HCT116 (cell line): ENCODE measurements at regions not wholly inside any gene's neighbourhood (a gene's known extent, or its start where the extent isn't known, plus 50 kb on each side); places are given as distances from the start of the nearest gene placed in this dataset.

Source experiments
- ATAC-seq: fragments of 200-7000 bp; cut with Tn5 transposase; 2 replicates; pipeline ENCODE4 v1.9.1; 2020; ENCODE audit warnings: mild to moderate bottlenecking, moderate library complexity
- BruUV-seq: library from RNA; stranded (reverse); fragments of 400-500 nt; replicated peaks from 2 replicates; lab custom pipeline; 2021; lab: Mats Ljungman, UMichigan
- CTCF ChIA-PET: fragments of 300-600 bp; sonication (Branson Sonifier 250); formaldehyde crosslinking; loops from one replicate; lab custom pipeline; 2021; ENCODE audit warnings: antibody characterized with exemption; lab: Charles Lee
- POLR2A ChIA-PET: fragments of 300-600, 350-600 bp; sonication (Branson Sonifier 250); formaldehyde crosslinking; loops from one replicate; lab custom pipeline; 2021; ENCODE audit warnings: antibody characterized with exemption; lab: Charles Lee
- RAD21 ChIA-PET, 2 experiments: fragments of 300-600 bp; sonication (Branson Sonifier 250); formaldehyde crosslinking; loops; one replicate each; lab custom pipeline; 2023; ENCODE audit warnings: low total read pairs in 2 of 2; ENCODE audit not compliant: uncharacterized antibody in 2 of 2, unreplicated experiment in 2 of 2, low non-redundant PET in 1 of 2; lab: Charles Lee
- DNase-seq: peaks from one replicate; pipeline ENCODE4 v3.0.0-alpha.2; 2010; ENCODE audit warnings: low read depth, low spot score
- H2AFZ ChIP-seq: fragments of 200-600 bp; shearing (Covaris generic), sonication (generic); 2 replicates; pipeline ENCODE4 v1.6.1; 2017; ENCODE audit warnings: low read depth, mixed run types, mixed read lengths, antibody characterized with exemption, low read length; ENCODE audit not compliant: poor library complexity, severe bottlenecking
- H3K27ac ChIP-seq: 2 replicates; pipeline ENCODE4 v1.5.1; 2012; ENCODE audit warnings: low read depth, low read length
- H3K27me3 ChIP-seq: fragments of 200-600 bp; sonication (generic); 2 replicates; pipeline ENCODE4 v1.6.1; 2016; ENCODE audit warnings: mixed run types, low read length, mixed read lengths; ENCODE audit not compliant: insufficient read depth
- H3K36me3 ChIP-seq, 2 experiments: fragments of 200-500 bp in 1 of 2; fragments of 200-600 bp in 1 of 2; sonication (Bioruptor generic) in 1 of 2; sonication (generic) in 1 of 2; 2 replicates each; pipeline versions ENCODE4 v1.5.1 to v1.6.1; 2014 to 2016; ENCODE audit warnings: low read length in 2 of 2, inconsistent platforms in 1 of 2, mixed read lengths in 1 of 2, mixed run types in 1 of 2; ENCODE audit not compliant: insufficient read depth in 2 of 2, control insufficient read depth in 1 of 2
- H3K4me1 ChIP-seq, 2 experiments: fragments of 200-600 bp in 1 of 2; sonication (generic) in 1 of 2; 2 replicates each; pipeline versions ENCODE4 v1.5.1 to v1.6.1; 2012 to 2017; ENCODE audit warnings: low read length in 2 of 2, inconsistent platforms in 1 of 2, mild to moderate bottlenecking in 1 of 2, mixed read lengths in 1 of 2, mixed run types in 1 of 2, moderate library complexity in 1 of 2; ENCODE audit not compliant: insufficient read depth in 2 of 2, control insufficient read depth in 1 of 2
- H3K4me2 ChIP-seq: fragments of 200-600 bp; sonication (generic); 2 replicates; pipeline ENCODE4 v1.6.1; 2017; ENCODE audit warnings: mixed run types, low read length, mixed read lengths
- H3K4me3 ChIP-seq, 2 experiments: fragments of 200-600 bp in 1 of 2; sonication (generic) in 1 of 2; replicated peaks in 1 of 2; 2 replicates each; pipeline ENCODE4 v1.5.1; 2011 to 2016; ENCODE audit warnings: low read length in 2 of 2, control low read depth in 1 of 2, low read depth in 1 of 2, mild to moderate bottlenecking in 1 of 2, mixed read lengths in 1 of 2, mixed run types in 1 of 2
- H3K79me2 ChIP-seq: fragments of 200-600 bp; sonication (generic); 2 replicates; pipeline ENCODE4 v1.6.1; 2017; ENCODE audit warnings: mild to moderate bottlenecking, mixed run types, low read length, moderate library complexity, mixed read lengths; ENCODE audit not compliant: insufficient read depth
- H3K9ac ChIP-seq: fragments of 200-600 bp; sonication (generic); 2 replicates; pipeline ENCODE4 v1.6.1; 2016; ENCODE audit warnings: low read length, mixed read lengths
- H3K9me2 ChIP-seq: fragments of 200-600 bp; sonication (generic), shearing (Covaris generic); 2 replicates; pipeline ENCODE4 v1.6.1; 2017; ENCODE audit warnings: mixed run types, mild to moderate bottlenecking, moderate library complexity; ENCODE audit not compliant: insufficient read depth
- H3K9me3 ChIP-seq, 2 experiments: fragments of 200-500 bp in 1 of 2; fragments of 200-600 bp in 1 of 2; sonication (Bioruptor generic) in 1 of 2; sonication (generic) in 1 of 2; 2 replicates each; pipeline ENCODE4 v1.6.1; 2014 to 2017; ENCODE audit warnings: low read length in 2 of 2, mixed read lengths in 2 of 2, inconsistent platforms in 1 of 2, low read depth in 1 of 2, mild to moderate bottlenecking in 1 of 2, mixed run types in 1 of 2, moderate library complexity in 1 of 2; ENCODE audit not compliant: control insufficient read depth in 1 of 2, insufficient read depth in 1 of 2
- H4K20me1 ChIP-seq: fragments of 200-600 bp; sonication (generic), shearing (Covaris generic); 2 replicates; pipeline ENCODE4 v1.6.1; 2017; ENCODE audit warnings: mixed run types, mild to moderate bottlenecking, moderate library complexity; ENCODE audit not compliant: insufficient read depth
- EZH2 ChIP-seq: fragments of 200-600 bp; sonication (generic); IDR thresholded peaks from 2 replicates; pipeline ENCODE4 v1.6.1; 2017; ENCODE audit warnings: antibody characterized with exemption, mixed run types
- YY1 ChIP-seq: IDR thresholded peaks from 2 replicates; pipeline ENCODE4 v1.6.1; 2011; ENCODE audit warnings: low read length, low read depth, moderate library complexity, mild to moderate bottlenecking; ENCODE audit not compliant: insufficient replicate concordance; ENCODE audit errors: extremely low read depth
- intact Hi-C: fragments of 100-400 bp; cut with micrococcal nuclease; formaldehyde crosslinking; loops from 2 replicates; pipeline ENCODE4 v1.10.0; 2022
- TF ChIP-seq, protein P1 (sequence below): IDR thresholded peaks from 2 replicates; pipeline ENCODE4 v1.6.1; 2011; ENCODE audit warnings: mild to moderate bottlenecking, low read length, moderate library complexity; ENCODE audit not compliant: insufficient replicate concordance; ENCODE audit errors: extremely low read depth
- TF ChIP-seq, protein P2 (sequence below): IDR thresholded peaks from 2 replicates; pipeline ENCODE4 v1.6.1; 2012; ENCODE audit warnings: low read depth

DNA sequence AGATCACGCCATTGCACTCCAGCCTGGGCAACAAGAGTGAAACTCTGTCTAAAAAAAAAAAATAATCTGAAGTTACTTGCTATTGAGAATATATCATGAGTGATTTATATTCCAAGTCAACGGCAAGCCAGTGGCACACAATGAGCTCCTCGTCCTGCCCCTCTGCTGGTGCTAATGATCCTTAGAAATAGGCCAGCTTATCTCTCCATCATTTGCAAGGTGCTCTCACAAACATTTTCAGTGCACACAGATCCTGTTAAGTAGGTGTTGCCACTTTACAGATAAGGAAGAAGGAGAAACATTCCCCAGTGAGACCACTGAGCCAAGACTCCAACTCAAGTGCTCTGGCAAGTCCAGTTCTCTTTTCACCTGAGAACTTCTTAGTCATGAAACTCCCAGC, 91.3 kb upstream of the GPR45 start:
- Histone ChIP-seq H3K36me3 (no peaks in the 10 kb centered on the region), H3K9me3 (no peaks in the 10 kb centered on the region), H3K4me1 (no peaks in the 10 kb centered on the region), H3K27ac (no peak overlapping the region), H4K20me1 (no peaks in the 10 kb centered on the region), H3K27me3 (no peaks in the 10 kb centered on the region), H2AFZ (no peak overlapping the region), H3K9me2 (no peaks in the 10 kb centered on the region), H3K4me2 (no peak overlapping the region), H3K79me2 (no peaks in the 10 kb centered on the region)
- no TSS peak for BruUV-seq
- ChIA-PET RAD21 (no interaction called here), POLR2A (no interaction called here), CTCF (no interaction called here)
- no peak for ATAC-seq
- DNase-seq, result no peak
- intact Hi-C loops, result no loop called here
- TF ChIP-seq, protein P1, sequence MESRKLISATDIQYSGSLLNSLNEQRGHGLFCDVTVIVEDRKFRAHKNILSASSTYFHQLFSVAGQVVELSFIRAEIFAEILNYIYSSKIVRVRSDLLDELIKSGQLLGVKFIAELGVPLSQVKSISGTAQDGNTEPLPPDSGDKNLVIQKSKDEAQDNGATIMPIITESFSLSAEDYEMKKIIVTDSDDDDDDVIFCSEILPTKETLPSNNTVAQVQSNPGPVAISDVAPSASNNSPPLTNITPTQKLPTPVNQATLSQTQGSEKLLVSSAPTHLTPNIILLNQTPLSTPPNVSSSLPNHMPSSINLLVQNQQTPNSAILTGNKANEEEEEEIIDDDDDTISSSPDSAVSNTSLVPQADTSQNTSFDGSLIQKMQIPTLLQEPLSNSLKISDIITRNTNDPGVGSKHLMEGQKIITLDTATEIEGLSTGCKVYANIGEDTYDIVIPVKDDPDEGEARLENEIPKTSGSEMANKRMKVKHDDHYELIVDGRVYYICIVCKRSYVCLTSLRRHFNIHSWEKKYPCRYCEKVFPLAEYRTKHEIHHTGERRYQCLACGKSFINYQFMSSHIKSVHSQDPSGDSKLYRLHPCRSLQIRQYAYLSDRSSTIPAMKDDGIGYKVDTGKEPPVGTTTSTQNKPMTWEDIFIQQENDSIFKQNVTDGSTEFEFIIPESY, result no peak
- no peak for TF ChIP-seq YY1
- TF ChIP-seq, protein P2, sequence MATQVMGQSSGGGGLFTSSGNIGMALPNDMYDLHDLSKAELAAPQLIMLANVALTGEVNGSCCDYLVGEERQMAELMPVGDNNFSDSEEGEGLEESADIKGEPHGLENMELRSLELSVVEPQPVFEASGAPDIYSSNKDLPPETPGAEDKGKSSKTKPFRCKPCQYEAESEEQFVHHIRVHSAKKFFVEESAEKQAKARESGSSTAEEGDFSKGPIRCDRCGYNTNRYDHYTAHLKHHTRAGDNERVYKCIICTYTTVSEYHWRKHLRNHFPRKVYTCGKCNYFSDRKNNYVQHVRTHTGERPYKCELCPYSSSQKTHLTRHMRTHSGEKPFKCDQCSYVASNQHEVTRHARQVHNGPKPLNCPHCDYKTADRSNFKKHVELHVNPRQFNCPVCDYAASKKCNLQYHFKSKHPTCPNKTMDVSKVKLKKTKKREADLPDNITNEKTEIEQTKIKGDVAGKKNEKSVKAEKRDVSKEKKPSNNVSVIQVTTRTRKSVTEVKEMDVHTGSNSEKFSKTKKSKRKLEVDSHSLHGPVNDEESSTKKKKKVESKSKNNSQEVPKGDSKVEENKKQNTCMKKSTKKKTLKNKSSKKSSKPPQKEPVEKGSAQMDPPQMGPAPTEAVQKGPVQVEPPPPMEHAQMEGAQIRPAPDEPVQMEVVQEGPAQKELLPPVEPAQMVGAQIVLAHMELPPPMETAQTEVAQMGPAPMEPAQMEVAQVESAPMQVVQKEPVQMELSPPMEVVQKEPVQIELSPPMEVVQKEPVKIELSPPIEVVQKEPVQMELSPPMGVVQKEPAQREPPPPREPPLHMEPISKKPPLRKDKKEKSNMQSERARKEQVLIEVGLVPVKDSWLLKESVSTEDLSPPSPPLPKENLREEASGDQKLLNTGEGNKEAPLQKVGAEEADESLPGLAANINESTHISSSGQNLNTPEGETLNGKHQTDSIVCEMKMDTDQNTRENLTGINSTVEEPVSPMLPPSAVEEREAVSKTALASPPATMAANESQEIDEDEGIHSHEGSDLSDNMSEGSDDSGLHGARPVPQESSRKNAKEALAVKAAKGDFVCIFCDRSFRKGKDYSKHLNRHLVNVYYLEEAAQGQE, result no peak
- TF ChIP-seq EZH2, result no peak
- TF ChIP-seq, all 23 proteins: peak for 0
- no peak overlapping the region for H3K4me3 ChIP-seq
- H3K9ac ChIP-seq, result no peak overlapping the region
